OCI-LY7 (cell line): ENCODE measurements at regions not wholly inside any gene's neighbourhood (a gene's known extent, or its start where the extent isn't known, plus 50 kb on each side); places are given as distances from the start of the nearest gene placed in this dataset.

ENCODE experiments used
- BruUV-seq: library from RNA; stranded (reverse); fragments of 400-500 nt; replicated peaks from 2 replicates; lab custom pipeline; 2021; lab: Mats Ljungman, UMichigan
- CTCF ChIA-PET: fragments of 300-600 bp; sonication (Branson Sonifier 250); formaldehyde crosslinking; loops from one replicate; lab custom pipeline; 2022; ENCODE audit warnings: antibody characterized with exemption; ENCODE audit not compliant: unreplicated experiment; lab: Charles Lee
- POLR2A ChIA-PET: fragments of 300-600 bp; sonication (Branson Sonifier 250); formaldehyde crosslinking; loops from one replicate; lab custom pipeline; 2022; ENCODE audit warnings: antibody characterized with exemption; lab: Charles Lee
- DNase-seq: peaks from one replicate; pipeline ENCODE4 v3.0.0-alpha.2; 2015; ENCODE audit warnings: low spot score
- H2AFZ ChIP-seq: fragments of 200-600 bp; sonication (generic), shearing (Covaris generic); 2 replicates; pipeline ENCODE4 v1.6.1; 2014; ENCODE audit warnings: mild to moderate bottlenecking, antibody characterized with exemption, low read length, moderate library complexity
- H3K27ac ChIP-seq: fragments of 200-600 bp; sonication (generic); 2 replicates; pipeline ENCODE4 v1.5.1; 2014; ENCODE audit warnings: mixed run types, low read depth, mild to moderate bottlenecking, moderate library complexity, low read length, inconsistent platforms; ENCODE audit not compliant: poor library complexity, severe bottlenecking
- H3K36me3 ChIP-seq: fragments of 200-600 bp; sonication (generic); 2 replicates; pipeline ENCODE4 v1.6.1; 2014; ENCODE audit warnings: mild to moderate bottlenecking, antibody characterized with exemption, low read length, moderate library complexity, mixed read lengths; ENCODE audit not compliant: insufficient read depth
- H3K4me1 ChIP-seq: fragments of 200-600 bp; sonication (generic); 2 replicates; pipeline ENCODE4 v1.5.1; 2014; ENCODE audit warnings: mild to moderate bottlenecking, low read length; ENCODE audit not compliant: insufficient read depth, poor library complexity, severe bottlenecking
- H3K4me2 ChIP-seq: fragments of 200-600 bp; sonication (generic); 2 replicates; pipeline ENCODE4 v1.6.1; 2014; ENCODE audit warnings: mild to moderate bottlenecking, low read length
- H3K4me3 ChIP-seq: fragments of 200-600 bp; sonication (generic); 2 replicates; pipeline ENCODE4 v1.5.1; 2014; ENCODE audit warnings: mild to moderate bottlenecking, low read depth, low read length; ENCODE audit not compliant: poor library complexity, severe bottlenecking
- H3K79me2 ChIP-seq: fragments of 200-600 bp; sonication (generic); 2 replicates; pipeline ENCODE4 v1.6.1; 2016; ENCODE audit warnings: low read depth, mild to moderate bottlenecking, low read length, moderate library complexity, mixed read lengths; ENCODE audit not compliant: insufficient read depth
- H3K9me2 ChIP-seq: fragments of 200-600 bp; sonication (generic); 2 replicates; pipeline ENCODE4 v1.6.1; 2016; ENCODE audit warnings: mild to moderate bottlenecking, low read length, mixed read lengths; ENCODE audit not compliant: insufficient read depth
- H3K9me3 ChIP-seq: fragments of 200-600 bp; sonication (generic); 2 replicates; pipeline ENCODE4 v1.6.1; 2014; ENCODE audit warnings: mild to moderate bottlenecking, mixed run types, low read length, mixed read lengths
- H4K20me1 ChIP-seq: fragments of 200-600 bp; sonication (generic); 2 replicates; pipeline ENCODE4 v1.6.1; 2014; ENCODE audit warnings: mild to moderate bottlenecking, antibody characterized with exemption, low read length, moderate library complexity, mixed read lengths; ENCODE audit not compliant: insufficient read depth
- CTCF ChIP-seq: fragments of 200-600 bp; sonication (generic); conservative IDR thresholded peaks from 2 replicates; pipeline ENCODE4 v1.5.1; 2014; ENCODE audit warnings: mild to moderate bottlenecking, antibody characterized with exemption, low read length, moderate library complexity, mixed read lengths
- EZH2phosphoT487 ChIP-seq: fragments of 200-600 bp; sonication (generic); IDR thresholded peaks from 2 replicates; pipeline ENCODE4 v1.6.1; 2018; ENCODE audit warnings: low read depth, borderline replicate concordance, mild to moderate bottlenecking, mixed run types, antibody characterized with exemption, low read length, moderate library complexity, mixed read lengths
- intact Hi-C: fragments of 100-400 bp; cut with micrococcal nuclease; formaldehyde crosslinking; loops from one replicate; pipeline ENCODE4 v1.10.0; 2022; ENCODE audit not compliant: unreplicated experiment

DNA sequence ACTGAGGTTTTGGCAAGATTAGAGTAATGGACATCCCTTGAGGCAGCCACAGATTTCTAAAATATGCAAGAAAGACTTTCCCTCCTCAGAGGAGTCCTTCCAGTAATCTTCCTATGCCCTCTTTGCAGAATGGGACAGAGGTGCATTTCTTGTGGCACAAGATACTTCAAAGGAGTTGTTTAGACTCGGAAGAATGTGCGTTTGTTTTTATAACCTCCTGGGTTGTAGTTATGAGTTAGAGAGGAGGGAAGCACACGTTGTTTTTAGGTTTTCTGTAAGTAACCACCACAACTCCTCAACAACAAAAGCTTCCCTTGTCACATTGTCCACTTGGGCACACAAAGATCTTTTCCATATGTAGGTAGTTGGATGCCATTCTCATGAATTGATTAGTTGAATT, 78.1 kb upstream of the GLI3 start:
- no peaks in the 10 kb centered on the region for H3K79me2 ChIP-seq
- no peaks in the 10 kb centered on the region for H4K20me1 ChIP-seq
- CTCF ChIA-PET: no interaction called here
- no peaks in the 10 kb centered on the region for H3K9me2 ChIP-seq
- peak overlapping the region; percentile 46 for H3K4me2 ChIP-seq
- H3K4me1 ChIP-seq: peaks cover 26% of the 10 kb centered on the region
- H3K27ac ChIP-seq: peak overlapping the region; percentile 11
- H3K36me3 ChIP-seq: no peaks in the 10 kb centered on the region
- intact Hi-C loops: no loop called here
- POLR2A ChIA-PET: interaction anchor here (0.7 kb wide), 1 partner anchor 739 kb away, joined by 3 read pairs; no protein-coding TSS in a partner anchor
- H2AFZ ChIP-seq: peak overlapping the region; percentile 46; the same call in 1 of the 2 replicates
- no peaks in the 10 kb centered on the region for H3K9me3 ChIP-seq
- H3K4me3 ChIP-seq: peak overlapping the region; percentile 8
- no peak for DNase-seq
- no TSS peak for BruUV-seq
- TF ChIP-seq EZH2phosphoT487: no peak
- no peak for TF ChIP-seq CTCF

DNA sequence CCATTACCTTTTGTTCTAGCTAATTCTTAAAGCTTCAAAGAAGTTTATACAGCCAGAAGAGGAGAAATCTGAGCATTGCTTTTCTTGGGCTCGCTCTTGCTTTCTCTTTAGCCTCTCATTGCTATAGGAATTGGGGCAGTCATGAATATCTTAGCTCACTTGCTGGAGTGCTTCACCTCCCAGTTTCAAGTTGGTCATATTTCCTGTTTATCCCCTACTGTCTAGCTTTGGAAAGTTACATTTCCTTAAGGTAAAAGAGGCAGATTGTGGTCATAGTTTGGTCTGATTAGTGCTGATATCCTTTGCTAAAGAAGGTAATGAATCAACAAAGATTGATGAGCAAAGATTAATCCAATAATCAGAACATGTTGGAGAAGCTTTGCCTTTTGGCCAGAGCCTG, 77.7 kb upstream of the GLI3 start:
- TF ChIP-seq EZH2phosphoT487 (no peak), CTCF (no peak)
- no TSS peak for BruUV-seq
- Histone ChIP-seq H2AFZ (peak overlapping the region; percentile 46; the same call in 1 of the 2 replicates), H3K36me3 (no peaks in the 10 kb centered on the region), H3K79me2 (no peaks in the 10 kb centered on the region), H4K20me1 (no peaks in the 10 kb centered on the region), H3K9me3 (no peaks in the 10 kb centered on the region), H3K4me3 (no peak overlapping the region), H3K4me2 (peak overlapping the region; percentile 46), H3K27ac (peak overlapping the region; percentile 11), H3K4me1 (peaks cover 26% of the 10 kb centered on the region), H3K9me2 (no peaks in the 10 kb centered on the region)
- intact Hi-C loops: no loop called here
- POLR2A ChIA-PET: interaction anchor here (0.7 kb wide), 1 partner anchor 739 kb away, joined by 3 read pairs; no protein-coding TSS in a partner anchor
- DNase-seq: no peak
- CTCF ChIA-PET: no interaction called here

- no TSS peak for BruUV-seq
- no peak overlapping the region for H3K4me3 ChIP-seq
- H3K9me3 ChIP-seq: peaks cover 7% of the 10 kb centered on the region; the same call in 1 of the 2 replicates
- no peaks in the 10 kb centered on the region for H3K79me2 ChIP-seq
- DNase-seq: no peak
- TF ChIP-seq EZH2phosphoT487 (no peak), CTCF (no peak)
- POLR2A ChIA-PET: no interaction called here
- no peak overlapping the region for H3K4me2 ChIP-seq
- CTCF ChIA-PET: no interaction called here
- peaks cover 18% of the 10 kb centered on the region for H3K4me1 ChIP-seq
- no peaks in the 10 kb centered on the region for H4K20me1 ChIP-seq
- intact Hi-C loops: no loop called here
- no peaks in the 10 kb centered on the region for H3K9me2 ChIP-seq
- H2AFZ ChIP-seq: no peak overlapping the region
- H3K36me3 ChIP-seq: no peaks in the 10 kb centered on the region
- no peak overlapping the region for H3K27ac ChIP-seq
These were observed 74.2 kb upstream of the GLI3 start for GRCh38 chr7:42311195-42311594.
